ENCODE measurements at regions not wholly inside any gene's neighbourhood (a gene's known extent, or its start where the extent isn't known, plus 50 kb on each side); places are given as distances from the start of the nearest gene placed in this dataset.

DNA sequence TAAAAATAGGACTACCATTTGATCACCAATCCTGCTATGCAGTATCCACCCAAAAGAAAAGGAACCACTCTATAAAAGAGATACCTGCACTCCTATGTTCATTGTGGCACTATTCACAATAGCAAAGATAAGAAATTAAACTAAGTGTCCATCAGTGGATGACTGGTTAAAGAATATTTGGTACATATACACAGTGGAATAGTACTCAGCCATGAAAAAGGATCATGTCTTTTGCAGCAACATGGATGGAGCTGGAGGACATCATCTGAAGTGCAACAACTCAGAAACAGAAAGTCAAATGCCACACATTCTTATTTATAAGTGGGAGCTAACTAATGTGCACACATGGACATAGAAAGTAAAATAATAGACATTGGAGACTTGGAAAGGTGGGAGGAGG is 116.4 kb downstream of the PFKFB3 start:
- in situ Hi-C loops (cut with MboI; ENCODE audit: low sequenced_read_pairs in 4 of 4) (no loop called here), intact Hi-C loops (cut with DNase I; ENCODE audit: low total_unique reads) (no loop called here)
- ATAC-seq, result no peak

DNA sequence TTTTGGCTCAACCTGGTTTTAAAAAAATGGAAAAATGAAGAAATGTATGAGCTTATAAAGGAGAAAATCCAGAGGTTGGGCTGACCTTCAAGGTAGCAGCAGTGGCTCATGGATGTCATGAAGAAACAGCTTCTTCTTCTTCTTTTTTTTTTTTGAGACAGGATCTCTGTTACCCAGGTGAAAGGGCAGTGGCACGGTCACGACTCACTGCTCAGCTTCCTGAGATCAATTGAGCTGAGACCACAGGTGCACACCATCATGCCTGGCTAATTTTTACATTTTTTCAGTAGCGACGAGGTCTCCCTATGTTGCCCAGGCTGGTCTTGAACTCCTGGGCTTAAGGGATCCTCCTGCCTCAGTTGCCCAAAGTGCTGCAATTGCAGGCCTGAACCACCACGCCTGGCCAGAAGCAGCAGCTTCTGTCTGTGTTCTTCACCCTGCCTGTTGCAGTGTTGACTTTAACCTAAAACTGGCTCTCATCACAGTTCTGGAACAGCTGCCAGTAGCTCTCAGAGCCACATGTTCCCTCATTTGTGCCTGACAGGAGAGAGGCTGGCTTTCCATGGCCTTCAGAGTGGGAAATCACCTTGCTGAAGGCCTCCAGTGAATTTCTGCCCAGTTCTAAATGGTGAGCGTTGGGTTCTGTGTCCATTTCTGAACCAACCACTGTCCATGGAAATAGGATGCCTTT is 117.7 kb downstream of the PFKFB3 start:
- in situ Hi-C loops (cut with MboI; ENCODE audit: low sequenced_read_pairs in 4 of 4) (no loop called here), intact Hi-C loops (cut with DNase I; ENCODE audit: low total_unique reads) (no loop called here)
- H3K4me3 ChIP-seq, result no peak overlapping the region
- TF ChIP-seq, protein P1, sequence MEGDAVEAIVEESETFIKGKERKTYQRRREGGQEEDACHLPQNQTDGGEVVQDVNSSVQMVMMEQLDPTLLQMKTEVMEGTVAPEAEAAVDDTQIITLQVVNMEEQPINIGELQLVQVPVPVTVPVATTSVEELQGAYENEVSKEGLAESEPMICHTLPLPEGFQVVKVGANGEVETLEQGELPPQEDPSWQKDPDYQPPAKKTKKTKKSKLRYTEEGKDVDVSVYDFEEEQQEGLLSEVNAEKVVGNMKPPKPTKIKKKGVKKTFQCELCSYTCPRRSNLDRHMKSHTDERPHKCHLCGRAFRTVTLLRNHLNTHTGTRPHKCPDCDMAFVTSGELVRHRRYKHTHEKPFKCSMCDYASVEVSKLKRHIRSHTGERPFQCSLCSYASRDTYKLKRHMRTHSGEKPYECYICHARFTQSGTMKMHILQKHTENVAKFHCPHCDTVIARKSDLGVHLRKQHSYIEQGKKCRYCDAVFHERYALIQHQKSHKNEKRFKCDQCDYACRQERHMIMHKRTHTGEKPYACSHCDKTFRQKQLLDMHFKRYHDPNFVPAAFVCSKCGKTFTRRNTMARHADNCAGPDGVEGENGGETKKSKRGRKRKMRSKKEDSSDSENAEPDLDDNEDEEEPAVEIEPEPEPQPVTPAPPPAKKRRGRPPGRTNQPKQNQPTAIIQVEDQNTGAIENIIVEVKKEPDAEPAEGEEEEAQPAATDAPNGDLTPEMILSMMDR (IDR thresholded peaks at IDR 0.05 in 4 of 5, conservative IDR thresholded peaks at IDR 0.05 in 1 of 5), result no peak
- TF ChIP-seq POLR2A (IDR thresholded peaks at IDR 0.05), result no peak
- no peak overlapping the region for H3K27ac ChIP-seq
- H3K27me3 ChIP-seq, result no peaks in the 10 kb centered on the region
- DNase-seq, result no peak
- ATAC-seq, result no peak
- H3K4me1 ChIP-seq, result no peaks in the 10 kb centered on the region
- no peaks in the 10 kb centered on the region for H3K36me3 ChIP-seq
- H3K9me3 ChIP-seq, result no peaks in the 10 kb centered on the region

More for the DNA sequence above, 116.4 kb downstream of the PFKFB3 start:
- no peaks in the 10 kb centered on the region for H3K4me1 ChIP-seq
- no peak overlapping the region for H3K27ac ChIP-seq
- no peak for DNase-seq
- TF ChIP-seq, protein P1 (IDR thresholded peaks at IDR 0.05 in 4 of 5, conservative IDR thresholded peaks at IDR 0.05 in 1 of 5), result no peak
- TF ChIP-seq POLR2A (IDR thresholded peaks at IDR 0.05), result no peak
- no peaks in the 10 kb centered on the region for H3K9me3 ChIP-seq
- no peaks in the 10 kb centered on the region for H3K36me3 ChIP-seq
- H3K4me3 ChIP-seq, result no peak overlapping the region
- H3K27me3 ChIP-seq, result no peaks in the 10 kb centered on the region

DNA sequence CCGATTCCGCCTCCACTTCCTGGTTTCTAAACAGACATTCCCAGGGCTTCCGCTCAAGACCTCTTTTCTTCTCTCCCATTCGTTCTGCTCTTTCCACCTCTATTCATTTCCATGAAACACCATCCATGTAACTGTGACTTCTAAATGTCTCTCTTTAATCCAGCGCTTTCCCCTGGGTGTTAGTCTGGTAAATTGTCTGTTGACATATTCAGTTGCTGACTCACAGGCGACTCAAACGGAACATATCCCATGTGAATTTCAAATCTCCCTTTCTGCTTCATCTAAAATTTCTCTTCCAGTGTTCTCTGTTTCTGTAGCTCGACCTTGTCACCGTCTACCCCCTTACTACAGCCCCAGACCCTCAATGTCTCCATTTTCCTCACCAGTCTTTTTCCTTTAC is 119.1 kb downstream of the PFKFB3 start:
- Histone ChIP-seq H3K27me3 (no peaks in the 10 kb centered on the region), H3K4me1 (no peaks in the 10 kb centered on the region), H3K36me3 (no peaks in the 10 kb centered on the region), H3K4me3 (no peak overlapping the region), H3K9me3 (no peaks in the 10 kb centered on the region), H3K27ac (no peak overlapping the region)
- no peak for ATAC-seq
- intact Hi-C loops (cut with DNase I; ENCODE audit: low total_unique reads), result no loop called here
- no peak for TF ChIP-seq POLR2A (IDR thresholded peaks at IDR 0.05)
- TF ChIP-seq, protein P1 (IDR thresholded peaks at IDR 0.05 in 4 of 5, conservative IDR thresholded peaks at IDR 0.05 in 1 of 5), result no peak
- DNase-seq, result no peak
- in situ Hi-C loops (cut with MboI; ENCODE audit: low sequenced_read_pairs in 4 of 4), result no loop called here

DNA sequence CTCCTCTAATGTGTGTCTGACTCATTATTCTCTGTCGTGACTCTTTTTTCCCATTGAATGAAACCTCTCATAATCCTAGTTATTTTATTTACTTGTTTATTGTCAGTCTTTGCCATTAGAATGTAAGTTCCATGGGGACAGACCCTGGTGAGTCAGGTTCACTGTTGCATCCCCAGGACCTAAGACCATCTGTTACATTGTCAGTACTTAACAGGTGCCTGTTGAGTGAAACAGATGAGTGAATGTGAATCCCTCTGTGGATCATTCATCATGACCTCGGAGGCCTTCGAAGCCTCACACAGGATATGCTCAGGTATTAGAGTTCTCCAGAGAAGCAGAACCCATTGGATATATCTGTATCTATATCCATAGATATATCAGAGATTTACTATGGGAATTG is 120.1 kb downstream of the PFKFB3 start:
- TF ChIP-seq, protein P1 (IDR thresholded peaks at IDR 0.05 in 4 of 5, conservative IDR thresholded peaks at IDR 0.05 in 1 of 5), result no peak
- no peak for TF ChIP-seq POLR2A (IDR thresholded peaks at IDR 0.05)
- ATAC-seq (no peak), DNase-seq (no peak)
- intact Hi-C loops (cut with DNase I; ENCODE audit: low total_unique reads) (no loop called here), in situ Hi-C loops (cut with MboI; ENCODE audit: low sequenced_read_pairs in 4 of 4) (no loop called here)
- Histone ChIP-seq H3K4me1 (peaks cover 0 to 3% of the 10 kb centered on the region in 2 donors), H3K27ac (no peak overlapping the region), H3K27me3 (no peaks in the 10 kb centered on the region), H3K9me3 (no peaks in the 10 kb centered on the region), H3K36me3 (no peaks in the 10 kb centered on the region), H3K4me3 (no peak overlapping the region)

Data from gastrocnemius medialis (tissue), 4 donors.